ENCODE measurements at regions not wholly inside any gene's neighbourhood (a gene's known extent, or its start where the extent isn't known, plus 50 kb on each side); places are given as distances from the start of the nearest gene placed in this dataset.

GRCh38 chr16:87044032-87044382, 273.2 kb downstream of the C16orf95 start:
- no peak for TF ChIP-seq CTCF (IDR thresholded peaks at IDR 0.05; ENCODE audit: low read length)
- TF ChIP-seq EZH2phosphoT487 (IDR thresholded peaks at IDR 0.05; ENCODE audit: low read length), result no peak
